HG02885 (cell line): ENCODE measurements at regions not wholly inside any gene's neighbourhood (a gene's known extent, or its start where the extent isn't known, plus 50 kb on each side); places are given as distances from the start of the nearest gene placed in this dataset.
"Not testable (repeated sequence)": the region's sequence is repeated elsewhere in the genome, so short reads cannot be mapped to it uniquely, and the experiment has no call there.

Source experiments
- ATAC-seq: cut with Tn5 transposase; IDR thresholded peaks from one replicate; pipeline ENCODE4 v1.9.1; 2021; ENCODE audit warnings: mild to moderate bottlenecking; ENCODE audit not compliant: unreplicated experiment, poor library complexity

GRCh38 chr10:8803992-8804391 is 749.5 kb downstream of the GATA3 start:
- no peak for ATAC-seq

- no peak for ATAC-seq
These were observed 756.2 kb downstream of the GATA3 start for GRCh38 chr10:8810677-8811076.

GRCh38 chr10:8811201-8811600 is 756.7 kb downstream of the GATA3 start:
- no peak for ATAC-seq

- ATAC-seq, result no peak
These were observed 761.5 kb downstream of the GATA3 start for GRCh38 chr10:8815969-8816368.

- ATAC-seq, result no peak
These were observed 762.8 kb downstream of the GATA3 start for GRCh38 chr10:8817299-8817698.

GRCh38 chr10:8825611-8826010 is 771.1 kb downstream of the GATA3 start:
- ATAC-seq, result no peak

- no peak for ATAC-seq
These were observed 775.1 kb downstream of the GATA3 start for GRCh38 chr10:8829592-8829991.

- no peak for ATAC-seq
These were observed 775.6 kb downstream of the GATA3 start for GRCh38 chr10:8830048-8830447.

GRCh38 chr10:8830876-8831275 is 776.4 kb downstream of the GATA3 start:
- ATAC-seq, result no peak

- no peak for ATAC-seq
These were observed 781.1 kb downstream of the GATA3 start for GRCh38 chr10:8835453-8836167.

GRCh38 chr10:8840356-8840755 is 785.9 kb downstream of the GATA3 start:
- ATAC-seq, result no peak

GRCh38 chr10:8844141-8844540 is 789.7 kb downstream of the GATA3 start:
- no peak for ATAC-seq

GRCh38 chr10:8852546-8852945 is 798.1 kb downstream of the GATA3 start:
- ATAC-seq, result no peak

GRCh38 chr10:8853048-8853447 is 798.6 kb downstream of the GATA3 start:
- ATAC-seq, result no peak

- ATAC-seq, result not testable (repeated sequence)
These were observed 814.4 kb downstream of the GATA3 start for GRCh38 chr10:8868924-8869323.

GRCh38 chr10:8873310-8873709 is 818.8 kb downstream of the GATA3 start:
- ATAC-seq, result no peak

- ATAC-seq, result no peak
These were observed 819.8 kb downstream of the GATA3 start for GRCh38 chr10:8874268-8874667.

GRCh38 chr10:8874972-8875371 is 820.5 kb downstream of the GATA3 start:
- ATAC-seq, result no peak

- ATAC-seq, result no peak
These were observed 821.7 kb downstream of the GATA3 start for GRCh38 chr10:8876171-8876570.

GRCh38 chr10:8889538-8889937 is 835.0 kb downstream of the GATA3 start:
- no peak for ATAC-seq

- ATAC-seq, result no peak
These were observed 838.6 kb downstream of the GATA3 start for GRCh38 chr10:8893102-8893501.

- ATAC-seq, result no peak
These were observed 839.7 kb downstream of the GATA3 start for GRCh38 chr10:8894148-8894547.

- no peak for ATAC-seq
These were observed 843.3 kb downstream of the GATA3 start for GRCh38 chr10:8897769-8898168.
